ENCODE measurements at regions not wholly inside any gene's neighbourhood (a gene's known extent, or its start where the extent isn't known, plus 50 kb on each side); places are given as distances from the start of the nearest gene placed in this dataset.

DNA sequence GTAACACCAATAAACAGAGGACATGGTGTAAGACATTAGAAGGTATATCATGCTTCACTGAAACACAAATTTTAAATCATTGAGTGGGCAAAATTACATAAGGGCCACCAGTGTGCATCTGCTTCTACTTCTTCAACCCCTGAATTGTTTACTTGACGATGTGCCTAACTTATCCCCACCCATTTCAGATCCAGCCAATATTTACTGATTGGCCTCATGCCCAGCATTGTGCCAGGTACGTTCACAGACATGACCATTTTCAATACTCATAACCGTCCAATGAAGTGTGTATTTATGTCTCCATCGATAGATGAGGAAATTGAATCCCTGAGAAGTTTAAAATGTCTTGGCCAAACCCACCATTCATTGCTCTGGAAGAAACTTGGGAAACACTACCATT is 208.3 kb upstream of the MID1 start:
- Histone ChIP-seq H3K9me3 (ENCODE audit: control insufficient read depth in 2 of 3, insufficient read depth in 1 of 3, low read length in 3 of 3) (no peaks in the 10 kb centered on the region), H3K27ac (ENCODE audit: low read depth in 2 of 2, low read length in 2 of 2) (no peak overlapping the region), H3K9ac (ENCODE audit: low read length in 3 of 3) (no peak overlapping the region), H3K4me1 (ENCODE audit: control insufficient read depth in 2 of 3, insufficient read depth in 2 of 3, low read depth in 1 of 3, low read length in 3 of 3) (no peaks in the 10 kb centered on the region), H3K36me3 (ENCODE audit: control insufficient read depth in 2 of 3, insufficient read depth in 3 of 3, low read length in 3 of 3) (no peaks in the 10 kb centered on the region), H3K4me3 (ENCODE audit: low read length in 3 of 3) (no peak overlapping the region), H3K27me3 (ENCODE audit: control insufficient read depth, insufficient read depth, low read length) (no peaks in the 10 kb centered on the region)
- TF ChIP-seq, protein P1, sequence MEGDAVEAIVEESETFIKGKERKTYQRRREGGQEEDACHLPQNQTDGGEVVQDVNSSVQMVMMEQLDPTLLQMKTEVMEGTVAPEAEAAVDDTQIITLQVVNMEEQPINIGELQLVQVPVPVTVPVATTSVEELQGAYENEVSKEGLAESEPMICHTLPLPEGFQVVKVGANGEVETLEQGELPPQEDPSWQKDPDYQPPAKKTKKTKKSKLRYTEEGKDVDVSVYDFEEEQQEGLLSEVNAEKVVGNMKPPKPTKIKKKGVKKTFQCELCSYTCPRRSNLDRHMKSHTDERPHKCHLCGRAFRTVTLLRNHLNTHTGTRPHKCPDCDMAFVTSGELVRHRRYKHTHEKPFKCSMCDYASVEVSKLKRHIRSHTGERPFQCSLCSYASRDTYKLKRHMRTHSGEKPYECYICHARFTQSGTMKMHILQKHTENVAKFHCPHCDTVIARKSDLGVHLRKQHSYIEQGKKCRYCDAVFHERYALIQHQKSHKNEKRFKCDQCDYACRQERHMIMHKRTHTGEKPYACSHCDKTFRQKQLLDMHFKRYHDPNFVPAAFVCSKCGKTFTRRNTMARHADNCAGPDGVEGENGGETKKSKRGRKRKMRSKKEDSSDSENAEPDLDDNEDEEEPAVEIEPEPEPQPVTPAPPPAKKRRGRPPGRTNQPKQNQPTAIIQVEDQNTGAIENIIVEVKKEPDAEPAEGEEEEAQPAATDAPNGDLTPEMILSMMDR (IDR thresholded peaks at IDR 0.05; ENCODE audit: borderline replicate concordance, extremely low read depth, insufficient read depth): no peak
- no peak for DNase-seq
- intact Hi-C loops (cut with DNase I): no loop called here
- no peak for FAIRE-seq

- no peaks in the 10 kb centered on the region for H3K4me1 ChIP-seq (ENCODE audit: control insufficient read depth in 2 of 3, insufficient read depth in 2 of 3, low read depth in 1 of 3, low read length in 3 of 3)
- FAIRE-seq: no peak
- no peak overlapping the region for H3K4me3 ChIP-seq (ENCODE audit: low read length in 3 of 3)
- no peak overlapping the region for H3K27ac ChIP-seq (ENCODE audit: low read depth in 2 of 2, low read length in 2 of 2)
- H3K9ac ChIP-seq (ENCODE audit: low read length in 3 of 3): no peak overlapping the region
- TF ChIP-seq, protein P1 (IDR thresholded peaks at IDR 0.05; ENCODE audit: borderline replicate concordance, extremely low read depth, insufficient read depth): no peak
- H3K9me3 ChIP-seq (ENCODE audit: control insufficient read depth in 2 of 3, insufficient read depth in 1 of 3, low read length in 3 of 3): no peaks in the 10 kb centered on the region
- H3K36me3 ChIP-seq (ENCODE audit: control insufficient read depth in 2 of 3, insufficient read depth in 3 of 3, low read length in 3 of 3): no peaks in the 10 kb centered on the region
- H3K27me3 ChIP-seq (ENCODE audit: control insufficient read depth, insufficient read depth, low read length): no peaks in the 10 kb centered on the region
- intact Hi-C loops (cut with DNase I): no loop called here
- DNase-seq: no peak
Measured at GRCh38 chrX:10831716-10832502, 211.5 kb upstream of the MID1 start.

- Histone ChIP-seq H3K27me3 (ENCODE audit: control insufficient read depth, insufficient read depth, low read length) (no peaks in the 10 kb centered on the region), H3K4me1 (ENCODE audit: control insufficient read depth in 2 of 3, insufficient read depth in 2 of 3, low read depth in 1 of 3, low read length in 3 of 3) (no peaks in the 10 kb centered on the region), H3K4me3 (ENCODE audit: low read length in 3 of 3) (peak overlapping the region in 1 of 3 donors; percentile 39), H3K9ac (ENCODE audit: low read length in 3 of 3) (no peak overlapping the region), H3K9me3 (ENCODE audit: control insufficient read depth in 2 of 3, insufficient read depth in 1 of 3, low read length in 3 of 3) (no peaks in the 10 kb centered on the region), H3K36me3 (ENCODE audit: control insufficient read depth in 2 of 3, insufficient read depth in 3 of 3, low read length in 3 of 3) (no peaks in the 10 kb centered on the region), H3K27ac (ENCODE audit: low read depth in 2 of 2, low read length in 2 of 2) (no peak overlapping the region)
- TF ChIP-seq, protein P1 (IDR thresholded peaks at IDR 0.05; ENCODE audit: borderline replicate concordance, extremely low read depth, insufficient read depth): no peak
- intact Hi-C loops (cut with DNase I): no loop called here
- FAIRE-seq (no peak), DNase-seq (peak; percentile 33 to 63 (median 58))
Measured at GRCh38 chrX:10833299-10834169, 213.1 kb upstream of the MID1 start.

Data from kidney (tissue), 13 donors.